GM21737 (cell line): ENCODE measurements at regions not wholly inside any gene's neighbourhood (a gene's known extent, or its start where the extent isn't known, plus 50 kb on each side); places are given as distances from the start of the nearest gene placed in this dataset.
"Not testable (repeated sequence)": the region's sequence is repeated elsewhere in the genome, so short reads cannot be mapped to it uniquely, and the experiment has no call there.

ENCODE experiments used
- ATAC-seq: cut with Tn5 transposase; IDR thresholded peaks from one replicate; pipeline ENCODE4 v1.9.1; 2021; ENCODE audit warnings: mild to moderate bottlenecking, moderate library complexity; ENCODE audit not compliant: unreplicated experiment

- ATAC-seq = no peak
Measured at GRCh38 chr5:152686931-152687330, 281.9 kb upstream of the NMUR2 start.

GRCh38 chr5:152688561-152689249 is 283.6 kb upstream of the NMUR2 start:
- ATAC-seq = no peak

GRCh38 chr5:152689250-152689711 is 284.2 kb upstream of the NMUR2 start:
- no peak for ATAC-seq

DNA sequence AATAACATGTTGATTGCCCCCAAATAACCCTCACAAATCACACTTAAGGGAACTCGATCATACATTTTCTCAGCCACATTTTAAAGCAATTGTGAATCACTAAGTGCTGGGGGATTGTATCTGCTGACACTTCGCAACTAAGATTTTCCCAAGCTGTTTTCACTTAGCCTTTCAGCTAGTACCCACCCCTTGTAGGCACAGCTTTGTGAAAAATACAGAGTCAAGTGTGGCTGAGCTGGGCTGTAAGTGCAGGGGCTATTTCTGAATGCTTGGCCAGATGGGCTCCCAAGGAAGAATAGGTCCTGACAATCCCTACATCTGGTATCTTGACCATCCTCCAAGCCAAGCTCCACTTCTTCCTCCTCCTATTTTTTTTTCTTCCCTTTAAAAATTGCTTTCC is 289.2 kb upstream of the NMUR2 start:
- ATAC-seq = no peak

DNA sequence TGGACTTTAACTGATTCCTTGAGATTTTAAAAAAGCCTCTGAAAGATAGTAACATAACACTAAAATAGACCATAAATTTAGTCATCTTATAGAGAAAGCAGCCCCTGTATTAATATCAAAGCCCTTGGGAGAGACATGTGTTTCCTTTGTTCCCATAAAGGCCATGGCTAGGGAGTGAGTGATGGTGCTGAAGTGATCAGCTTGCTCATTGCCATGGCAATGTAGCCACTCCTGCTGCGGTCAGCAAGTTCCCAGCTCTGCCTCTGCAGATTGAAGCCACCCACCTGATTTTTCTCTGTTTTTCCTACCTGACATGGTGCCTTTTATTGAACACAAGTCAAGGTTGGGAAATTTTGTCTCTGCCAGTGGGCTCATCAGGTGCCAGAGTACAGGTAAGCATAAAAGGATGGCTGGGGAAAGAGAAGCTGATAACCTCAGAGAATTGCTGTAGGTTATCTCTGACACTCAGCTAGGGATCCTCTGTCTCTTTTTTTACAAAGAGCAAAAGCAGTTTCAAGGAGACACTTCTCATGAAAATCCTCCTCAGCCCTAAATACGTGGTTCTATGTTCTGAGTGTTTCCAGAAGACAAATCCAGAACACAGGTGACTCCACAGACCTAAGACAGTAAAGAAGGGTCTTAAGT is 296.3 kb upstream of the NMUR2 start:
- ATAC-seq = no peak

- no peak for ATAC-seq
Measured at GRCh38 chr5:152704286-152704685, 299.2 kb upstream of the NMUR2 start.

- ATAC-seq = no peak
Measured at GRCh38 chr5:152711801-152712388, 306.8 kb upstream of the NMUR2 start.

DNA sequence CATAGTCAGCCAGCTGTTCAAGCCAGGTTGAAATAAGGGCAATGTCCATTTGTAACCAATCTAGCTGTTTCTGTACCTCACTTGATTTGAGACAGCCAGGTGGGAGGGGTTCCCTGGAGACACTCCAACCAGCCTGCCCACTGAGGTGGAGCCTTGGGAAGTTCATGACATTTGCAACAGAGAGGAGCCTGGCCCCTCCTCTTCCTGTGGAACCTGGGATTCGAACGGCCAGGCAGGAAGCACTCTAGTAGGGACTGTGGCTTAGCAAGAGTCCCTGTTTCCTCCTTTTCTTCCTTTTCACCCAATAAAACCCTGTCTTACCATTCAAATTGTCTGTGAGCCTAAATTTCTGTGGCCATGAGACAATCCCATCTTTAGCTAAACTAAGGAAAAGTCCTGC is 312.3 kb upstream of the NMUR2 start:
- ATAC-seq = no peak

DNA sequence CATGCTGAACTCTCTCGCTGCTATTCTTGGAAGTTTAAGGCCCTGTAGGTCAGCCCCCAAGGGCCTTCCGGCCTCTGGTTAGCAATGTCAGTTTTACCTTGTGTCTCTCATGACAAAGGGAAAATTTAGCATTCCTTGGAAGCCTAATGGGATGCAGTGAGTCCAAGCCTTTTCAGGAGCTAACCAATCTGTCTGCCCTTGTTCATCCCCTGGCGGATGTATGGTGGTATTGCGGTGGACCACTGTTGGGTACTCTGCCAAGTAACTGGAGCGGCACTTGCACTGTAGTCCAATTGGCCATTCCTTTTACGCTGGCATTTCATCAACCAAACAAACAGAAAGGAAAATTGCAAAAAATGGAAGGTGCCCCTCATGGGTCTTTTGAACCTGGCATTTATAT is 318.4 kb upstream of the NMUR2 start:
- ATAC-seq = no peak

DNA sequence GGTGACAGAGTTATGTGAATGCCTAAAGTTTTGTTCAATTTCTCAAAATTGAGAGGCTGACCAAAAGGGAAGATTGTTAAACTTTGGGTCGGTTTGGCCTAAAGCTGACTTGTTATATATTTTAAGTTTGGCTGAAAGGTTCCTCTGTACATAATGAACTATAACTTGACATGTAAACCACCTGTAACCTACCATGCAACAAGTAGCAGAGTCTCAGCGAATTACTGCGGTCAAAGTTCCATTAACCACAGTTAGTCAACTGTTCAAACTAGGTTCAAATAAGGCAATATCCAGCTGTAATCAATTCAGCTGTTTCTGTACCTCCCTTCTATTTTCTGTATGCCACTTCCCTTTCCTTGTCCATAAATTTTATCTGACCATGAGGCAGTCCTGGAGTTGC is 325.1 kb upstream of the NMUR2 start:
- no peak for ATAC-seq

DNA sequence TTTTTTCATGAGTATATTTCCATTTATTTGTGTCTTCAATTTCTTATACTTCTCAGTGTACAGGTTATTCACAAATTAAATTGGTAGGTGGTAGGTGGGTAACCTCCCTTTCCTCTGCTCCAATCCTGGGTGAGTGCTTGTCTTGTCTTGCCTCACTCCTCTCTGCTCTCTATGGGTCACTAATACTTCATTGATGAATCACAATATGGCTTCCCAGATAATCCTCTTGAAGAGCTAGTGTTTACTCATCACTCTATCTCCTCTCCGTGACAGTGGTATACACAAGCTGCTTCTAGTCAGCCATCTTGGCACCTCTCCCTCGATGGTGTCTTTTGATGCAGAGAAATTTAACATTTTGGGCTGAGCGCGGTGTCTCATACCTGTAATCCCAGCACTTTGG is 331.8 kb upstream of the NMUR2 start:
- ATAC-seq = no peak

GRCh38 chr5:152739916-152740315 is 334.8 kb upstream of the NMUR2 start:
- ATAC-seq = no peak

GRCh38 chr5:152741126-152741525 is 336.0 kb upstream of the NMUR2 start:
- ATAC-seq = not testable (repeated sequence)

DNA sequence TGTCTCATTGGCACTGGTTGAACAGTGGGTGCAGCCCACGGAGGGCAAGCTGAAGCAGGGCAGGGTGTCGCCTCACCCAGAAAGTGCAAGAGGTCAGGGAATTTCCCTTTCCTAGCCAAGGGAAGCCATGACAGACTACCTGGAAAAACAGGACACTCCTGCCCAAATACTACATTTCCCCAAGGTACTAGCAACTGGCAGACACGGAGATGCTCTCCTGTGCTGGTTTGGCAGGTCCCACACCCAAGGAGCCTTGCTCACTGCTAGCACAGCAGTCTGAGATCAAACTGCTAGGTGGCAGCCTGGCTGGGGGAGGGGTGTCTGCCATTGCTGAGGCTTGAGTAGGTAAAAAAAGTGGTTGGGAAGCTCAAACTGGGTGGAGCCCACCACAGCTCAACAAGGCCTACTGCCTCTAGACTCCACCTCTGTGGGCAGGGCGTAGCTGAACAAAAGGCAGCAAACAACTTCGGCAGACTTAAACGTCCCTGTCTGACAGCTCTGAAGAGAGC is 382.7 kb upstream of the NMUR2 start:
- not testable (repeated sequence) for ATAC-seq

- ATAC-seq = no peak
Measured at GRCh38 chr5:152801886-152802285, 396.8 kb upstream of the NMUR2 start.

DNA sequence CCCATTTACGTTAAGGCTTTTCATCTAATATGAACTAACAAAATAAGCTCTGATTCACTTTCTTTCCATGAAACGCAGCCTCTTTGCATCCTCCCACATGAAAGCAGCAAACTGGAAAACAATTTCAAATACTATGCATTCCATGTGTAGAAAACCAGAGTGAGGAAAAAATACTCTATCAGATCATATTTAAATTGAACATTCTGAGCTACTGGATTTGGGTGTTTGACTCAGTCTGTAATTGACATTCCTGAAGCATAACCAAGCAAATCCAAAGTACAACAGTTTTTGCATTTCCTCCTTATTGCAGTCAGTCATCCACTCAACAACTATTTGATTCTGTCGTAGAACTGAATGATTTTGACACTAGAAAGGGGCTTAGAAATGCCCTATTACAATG is 399.1 kb upstream of the NMUR2 start:
- no peak for ATAC-seq

GRCh38 chr5:152811988-152812387 is 406.9 kb upstream of the NMUR2 start:
- no peak for ATAC-seq

GRCh38 chr5:152813526-152813925 is 408.4 kb upstream of the NMUR2 start:
- ATAC-seq = no peak

DNA sequence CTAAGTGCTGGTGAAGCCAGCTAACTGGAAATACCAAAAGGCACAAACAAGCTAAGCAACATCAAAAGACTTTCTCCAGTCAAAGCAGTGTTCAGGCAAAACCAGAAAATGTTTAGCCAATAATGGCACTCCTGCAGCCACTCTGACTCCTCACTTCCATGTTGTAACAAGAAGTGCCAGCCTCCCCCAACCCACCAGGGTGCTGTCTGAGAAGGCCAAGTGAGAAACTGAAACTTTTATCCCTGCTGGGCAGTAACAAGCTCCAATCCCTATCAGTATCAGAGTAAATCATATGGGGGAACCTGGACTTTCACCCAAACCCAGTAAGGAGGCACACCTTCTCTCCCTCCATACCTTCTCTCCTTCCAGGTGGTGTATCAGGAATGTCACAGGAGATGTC is 414.8 kb upstream of the NMUR2 start:
- ATAC-seq = no peak

GRCh38 chr5:152824316-152824715 is 419.2 kb upstream of the NMUR2 start:
- no peak for ATAC-seq

- ATAC-seq = no peak
Measured at GRCh38 chr5:152838241-152838786, 433.2 kb upstream of the NMUR2 start.

DNA sequence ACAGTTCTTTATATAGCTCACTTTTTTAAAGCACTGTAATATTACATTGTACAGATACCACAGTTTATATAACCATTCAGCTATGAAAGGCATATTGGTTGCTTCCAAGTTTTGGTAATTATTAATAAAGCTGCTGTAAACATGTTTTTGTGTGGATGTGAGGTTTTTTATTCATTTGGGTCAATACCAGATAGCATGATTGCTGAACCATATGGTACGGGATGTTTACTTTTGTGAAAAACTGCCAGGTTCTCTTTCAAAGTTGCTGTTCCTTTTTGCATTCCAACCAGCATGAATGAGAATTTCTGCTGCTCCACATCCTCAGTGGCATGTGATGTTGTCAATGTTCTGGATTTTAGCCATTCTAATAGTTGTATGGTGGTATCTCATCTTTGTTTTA is 439.6 kb upstream of the NMUR2 start:
- no peak for ATAC-seq
